SKM-1 treated with dmso at 0.1 percent for 144 hours (cell line): ENCODE measurements at regions not wholly inside any gene's neighbourhood (a gene's known extent, or its start where the extent isn't known, plus 50 kb on each side); places are given as distances from the start of the nearest gene placed in this dataset.
A peak's percentile ranks its signal among the peaks of the same experiment; 100 is the strongest.
"Not testable (repeated sequence)": the region's sequence is repeated elsewhere in the genome, so short reads cannot be mapped to it uniquely, and the experiment has no call there.

Experiments
- DNase-seq: peaks from one replicate; lab custom pipeline; 2025; ENCODE audit not compliant: unreplicated experiment; lab: John Stamatoyannopoulos, UW

GRCh38 chr9:38259056-38259455 lies 133.4 kb upstream of the ALDH1B1 start:
- no peak for DNase-seq

GRCh38 chr9:38257626-38258215 lies 134.8 kb upstream of the ALDH1B1 start:
- no peak for DNase-seq

GRCh38 chr9:38256461-38256860 lies 136.0 kb upstream of the ALDH1B1 start:
- DNase-seq: no peak

GRCh38 chr9:38255599-38255998 lies 136.9 kb upstream of the ALDH1B1 start:
- DNase-seq: no peak

- no peak for DNase-seq
Observed at GRCh38 chr9:38254756-38255155, 137.7 kb upstream of the ALDH1B1 start.

- DNase-seq: no peak
Observed at GRCh38 chr9:38254151-38254550, 138.4 kb upstream of the ALDH1B1 start.

GRCh38 chr9:38253200-38253599 lies 139.3 kb upstream of the ALDH1B1 start:
- DNase-seq: no peak

- no peak for DNase-seq
Observed at GRCh38 chr9:38251036-38251860, 141.3 kb upstream of the ALDH1B1 start.

GRCh38 chr9:38250279-38251035 lies 142.0 kb upstream of the ALDH1B1 start:
- no peak for DNase-seq

- DNase-seq: no peak
Observed at GRCh38 chr9:38249587-38250210, 142.8 kb upstream of the ALDH1B1 start.

- no peak for DNase-seq
Observed at GRCh38 chr9:38249049-38249448, 143.5 kb upstream of the ALDH1B1 start.

GRCh38 chr9:38246833-38247232 lies 145.7 kb upstream of the ALDH1B1 start:
- no peak for DNase-seq

GRCh38 chr9:38244971-38245370 lies 147.5 kb upstream of the ALDH1B1 start:
- peak; percentile 22 for DNase-seq

GRCh38 chr9:38243993-38244392 lies 148.5 kb upstream of the ALDH1B1 start:
- DNase-seq: no peak

GRCh38 chr9:38242151-38242550 lies 150.4 kb upstream of the ALDH1B1 start:
- not testable (repeated sequence) for DNase-seq

GRCh38 chr9:38240051-38240450 lies 152.5 kb upstream of the ALDH1B1 start:
- no peak for DNase-seq

- no peak for DNase-seq
Observed at GRCh38 chr9:38235244-38235643, 157.3 kb upstream of the ALDH1B1 start.

GRCh38 chr9:38234479-38235170 lies 157.9 kb upstream of the ALDH1B1 start:
- no peak for DNase-seq

- no peak for DNase-seq
Observed at GRCh38 chr9:38233796-38234355, 158.6 kb upstream of the ALDH1B1 start.

- DNase-seq: no peak
Observed at GRCh38 chr9:38233343-38233742, 159.2 kb upstream of the ALDH1B1 start.

- DNase-seq: no peak
Observed at GRCh38 chr9:38232895-38233294, 159.6 kb upstream of the ALDH1B1 start.
